SK-N-SH treated with all-trans-retinoic acid at 6 μM for 48 hours (cell line): ENCODE measurements at regions not wholly inside any gene's neighbourhood (a gene's known extent, or its start where the extent isn't known, plus 50 kb on each side); places are given as distances from the start of the nearest gene placed in this dataset.

Source experiments
- ATAC-seq: fragments of 200-7000 bp; cut with Tn5 transposase; 3 replicates; pipeline ENCODE4 v1.9.1; 2020; ENCODE audit warnings: mild to moderate bottlenecking, moderate library complexity
- BACH2 ChIP-seq: fragments of 250-450 bp; sonication (Bioruptor Pico); IDR thresholded peaks from 2 replicates; pipeline ENCODE4 v1.9.0; 2021; ENCODE audit warnings: mild to moderate bottlenecking, borderline replicate concordance
- CSDC2 ChIP-seq: fragments of 250-450 bp; sonication (Bioruptor Pico); IDR thresholded peaks from 2 replicates; pipeline ENCODE4 v1.5.0; 2020; ENCODE audit warnings: mild to moderate bottlenecking, moderate library complexity
- ESRRG ChIP-seq: fragments of 250-450 bp; sonication (Bioruptor Pico); IDR thresholded peaks from 2 replicates; pipeline ENCODE4 v1.6.1; 2021; ENCODE audit warnings: mild to moderate bottlenecking
- ISL1 ChIP-seq: fragments of 250-450 bp; sonication (Bioruptor Pico); IDR thresholded peaks from 2 replicates; pipeline ENCODE4 v2.1.2; 2022; ENCODE audit warnings: mild to moderate bottlenecking, moderate library complexity
- PATZ1 ChIP-seq: fragments of 250-450 bp; sonication (Bioruptor Pico); IDR thresholded peaks from 2 replicates; pipeline ENCODE4 v1.8.0; 2020; ENCODE audit warnings: mild to moderate bottlenecking, moderate library complexity, borderline replicate concordance
- PPARA ChIP-seq: fragments of 250-450 bp; sonication (Bioruptor Pico); IDR thresholded peaks from 2 replicates; pipeline ENCODE4 v1.5.0; 2020; ENCODE audit warnings: mild to moderate bottlenecking, borderline replicate concordance
- SNAI2 ChIP-seq: fragments of 250-450 bp; sonication (Bioruptor Pico); IDR thresholded peaks from 2 replicates; pipeline ENCODE4 v1.5.0; 2020; ENCODE audit warnings: mild to moderate bottlenecking, moderate library complexity
- TCF4 ChIP-seq: fragments of 250-450 bp; sonication (Bioruptor Pico); IDR thresholded peaks from 2 replicates; pipeline ENCODE4 v1.8.0; 2021; ENCODE audit warnings: mild to moderate bottlenecking, moderate library complexity, borderline replicate concordance
- TOX ChIP-seq: fragments of 250-450 bp; sonication (Bioruptor Pico); IDR thresholded peaks from 2 replicates; pipeline ENCODE4 v1.8.0; 2021; ENCODE audit warnings: mild to moderate bottlenecking, moderate library complexity, borderline replicate concordance
- ZFP3 ChIP-seq: fragments of 250-450 bp; sonication (Bioruptor Pico); IDR thresholded peaks from 2 replicates; pipeline ENCODE4 v1.5.0; 2020; ENCODE audit warnings: mild to moderate bottlenecking, moderate library complexity
- ZFP30 ChIP-seq: fragments of 450-650 bp; formaldehyde crosslinking; IDR thresholded peaks from 2 replicates; pipeline ENCODE4 v1.5.0; 2022; ENCODE audit warnings: mild to moderate bottlenecking, moderate library complexity
- ZNF565 ChIP-seq: fragments of 450-650 bp; formaldehyde crosslinking; conservative IDR thresholded peaks from 2 replicates; pipeline ENCODE4 v1.5.0; 2020; ENCODE audit warnings: low read depth, mild to moderate bottlenecking, moderate library complexity
- ZNF70 ChIP-seq: fragments of 450-650 bp; formaldehyde crosslinking; IDR thresholded peaks from 2 replicates; pipeline ENCODE4 v1.5.0; 2020; ENCODE audit warnings: mild to moderate bottlenecking, moderate library complexity
- ZNF8 ChIP-seq: fragments of 450-650 bp; formaldehyde crosslinking; IDR thresholded peaks from 2 replicates; pipeline ENCODE4 v1.5.0; 2020; ENCODE audit warnings: mild to moderate bottlenecking, moderate library complexity
- TF ChIP-seq, protein P1 (sequence below): fragments of 250-450 bp; sonication (Bioruptor Pico); IDR thresholded peaks from 2 replicates; pipeline ENCODE4 v1.5.1; 2021; ENCODE audit warnings: mild to moderate bottlenecking, moderate library complexity
- TF ChIP-seq, protein P2 (sequence below): fragments of 250-450 bp; sonication (Bioruptor Pico); IDR thresholded peaks from 2 replicates; pipeline ENCODE4 v1.5.1; 2020; ENCODE audit warnings: low read depth, mild to moderate bottlenecking, moderate library complexity
- TF ChIP-seq, protein P3 (sequence below): fragments of 250-450 bp; sonication (Bioruptor Pico); IDR thresholded peaks from 2 replicates; pipeline ENCODE4 v1.5.0; 2020; ENCODE audit warnings: mild to moderate bottlenecking, moderate library complexity
- TF ChIP-seq, protein P4 (sequence below): fragments of 250-450 bp; sonication (Bioruptor Pico); IDR thresholded peaks from 2 replicates; pipeline ENCODE4 v1.8.0; 2021; ENCODE audit warnings: low read depth, mild to moderate bottlenecking, moderate library complexity, borderline replicate concordance

DNA sequence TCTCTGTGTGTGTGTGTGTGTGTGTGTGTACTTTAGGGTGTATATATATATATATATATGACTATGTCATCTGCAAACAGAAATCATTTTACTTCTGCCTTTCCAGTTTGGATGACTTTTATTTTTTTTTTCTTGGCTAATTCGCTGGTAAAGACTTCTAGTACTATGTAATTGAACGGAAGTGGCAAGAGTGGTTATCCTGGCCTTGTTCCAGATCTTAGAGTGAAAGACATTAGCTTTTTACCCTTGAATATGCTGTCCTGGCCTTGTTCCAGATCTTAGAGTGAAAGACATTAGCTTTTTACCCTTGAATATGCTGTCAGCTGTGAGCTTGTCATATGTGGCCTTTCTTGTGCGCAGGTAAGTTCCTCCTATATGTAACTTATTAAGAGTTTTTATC, 72.7 kb upstream of the MYOCD start:
- ATAC-seq: no peak
- TF ChIP-seq, protein P1, sequence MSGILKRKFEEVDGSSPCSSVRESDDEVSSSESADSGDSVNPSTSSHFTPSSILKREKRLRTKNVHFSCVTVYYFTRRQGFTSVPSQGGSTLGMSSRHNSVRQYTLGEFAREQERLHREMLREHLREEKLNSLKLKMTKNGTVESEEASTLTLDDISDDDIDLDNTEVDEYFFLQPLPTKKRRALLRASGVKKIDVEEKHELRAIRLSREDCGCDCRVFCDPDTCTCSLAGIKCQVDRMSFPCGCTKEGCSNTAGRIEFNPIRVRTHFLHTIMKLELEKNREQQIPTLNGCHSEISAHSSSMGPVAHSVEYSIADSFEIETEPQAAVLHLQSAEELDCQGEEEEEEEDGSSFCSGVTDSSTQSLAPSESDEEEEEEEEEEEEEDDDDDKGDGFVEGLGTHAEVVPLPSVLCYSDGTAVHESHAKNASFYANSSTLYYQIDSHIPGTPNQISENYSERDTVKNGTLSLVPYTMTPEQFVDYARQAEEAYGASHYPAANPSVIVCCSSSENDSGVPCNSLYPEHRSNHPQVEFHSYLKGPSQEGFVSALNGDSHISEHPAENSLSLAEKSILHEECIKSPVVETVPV (CRISPR knock-in tag): no peak
- no peak for TF ChIP-seq ZFP30 (CRISPR knock-in tag)
- TF ChIP-seq ZFP3 (CRISPR knock-in tag): no peak

GRCh38 chr17:12596961-12597360, 68.7 kb upstream of the MYOCD start:
- TF ChIP-seq ZFP30 (CRISPR knock-in tag) (no peak), ZNF8 (CRISPR knock-in tag) (no peak), PATZ1 (CRISPR knock-in tag) (no peak), TOX (CRISPR knock-in tag) (no peak), ZNF565 (CRISPR knock-in tag) (no peak)
- TF ChIP-seq, protein P1 (CRISPR knock-in tag): no peak
- TF ChIP-seq, protein P2, sequence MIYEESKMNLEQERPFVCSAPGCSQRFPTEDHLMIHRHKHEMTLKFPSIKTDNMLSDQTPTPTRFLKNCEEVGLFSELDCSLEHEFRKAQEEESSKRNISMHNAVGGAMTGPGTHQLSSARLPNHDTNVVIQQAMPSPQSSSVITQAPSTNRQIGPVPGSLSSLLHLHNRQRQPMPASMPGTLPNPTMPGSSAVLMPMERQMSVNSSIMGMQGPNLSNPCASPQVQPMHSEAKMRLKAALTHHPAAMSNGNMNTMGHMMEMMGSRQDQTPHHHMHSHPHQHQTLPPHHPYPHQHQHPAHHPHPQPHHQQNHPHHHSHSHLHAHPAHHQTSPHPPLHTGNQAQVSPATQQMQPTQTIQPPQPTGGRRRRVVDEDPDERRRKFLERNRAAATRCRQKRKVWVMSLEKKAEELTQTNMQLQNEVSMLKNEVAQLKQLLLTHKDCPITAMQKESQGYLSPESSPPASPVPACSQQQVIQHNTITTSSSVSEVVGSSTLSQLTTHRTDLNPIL (CRISPR knock-in tag): no peak
- no peak for ATAC-seq

DNA sequence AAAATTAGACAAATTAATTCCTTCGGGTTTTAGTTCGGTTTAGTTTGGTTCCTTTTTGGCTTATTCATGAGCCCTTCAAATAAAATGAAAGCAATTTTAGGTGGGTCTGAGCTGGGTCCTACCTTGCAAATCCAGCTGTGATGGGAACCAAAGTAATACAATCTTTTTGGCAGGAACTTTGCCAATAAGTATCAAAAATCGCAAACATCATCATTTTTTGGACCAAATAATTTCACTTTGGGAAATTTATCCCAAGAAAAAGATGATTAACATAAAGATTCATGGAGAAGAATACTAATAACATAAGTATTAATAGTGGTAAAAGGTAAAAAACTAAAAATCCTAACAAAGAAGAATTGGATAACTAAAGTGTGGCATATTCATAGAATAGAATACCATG, 67.8 kb upstream of the MYOCD start:
- ATAC-seq: no peak
- TF ChIP-seq ESRRG (CRISPR knock-in tag) (no peak), ZNF70 (CRISPR knock-in tag) (no peak), TCF4 (no peak), ZNF565 (CRISPR knock-in tag) (no peak), ZFP3 (CRISPR knock-in tag) (no peak), ISL1 (CRISPR knock-in tag) (no peak), ZFP30 (CRISPR knock-in tag) (no peak), BACH2 (CRISPR knock-in tag) (no peak), SNAI2 (no peak), PPARA (CRISPR knock-in tag) (no peak), CSDC2 (CRISPR knock-in tag) (no peak)
- TF ChIP-seq, protein P3, sequence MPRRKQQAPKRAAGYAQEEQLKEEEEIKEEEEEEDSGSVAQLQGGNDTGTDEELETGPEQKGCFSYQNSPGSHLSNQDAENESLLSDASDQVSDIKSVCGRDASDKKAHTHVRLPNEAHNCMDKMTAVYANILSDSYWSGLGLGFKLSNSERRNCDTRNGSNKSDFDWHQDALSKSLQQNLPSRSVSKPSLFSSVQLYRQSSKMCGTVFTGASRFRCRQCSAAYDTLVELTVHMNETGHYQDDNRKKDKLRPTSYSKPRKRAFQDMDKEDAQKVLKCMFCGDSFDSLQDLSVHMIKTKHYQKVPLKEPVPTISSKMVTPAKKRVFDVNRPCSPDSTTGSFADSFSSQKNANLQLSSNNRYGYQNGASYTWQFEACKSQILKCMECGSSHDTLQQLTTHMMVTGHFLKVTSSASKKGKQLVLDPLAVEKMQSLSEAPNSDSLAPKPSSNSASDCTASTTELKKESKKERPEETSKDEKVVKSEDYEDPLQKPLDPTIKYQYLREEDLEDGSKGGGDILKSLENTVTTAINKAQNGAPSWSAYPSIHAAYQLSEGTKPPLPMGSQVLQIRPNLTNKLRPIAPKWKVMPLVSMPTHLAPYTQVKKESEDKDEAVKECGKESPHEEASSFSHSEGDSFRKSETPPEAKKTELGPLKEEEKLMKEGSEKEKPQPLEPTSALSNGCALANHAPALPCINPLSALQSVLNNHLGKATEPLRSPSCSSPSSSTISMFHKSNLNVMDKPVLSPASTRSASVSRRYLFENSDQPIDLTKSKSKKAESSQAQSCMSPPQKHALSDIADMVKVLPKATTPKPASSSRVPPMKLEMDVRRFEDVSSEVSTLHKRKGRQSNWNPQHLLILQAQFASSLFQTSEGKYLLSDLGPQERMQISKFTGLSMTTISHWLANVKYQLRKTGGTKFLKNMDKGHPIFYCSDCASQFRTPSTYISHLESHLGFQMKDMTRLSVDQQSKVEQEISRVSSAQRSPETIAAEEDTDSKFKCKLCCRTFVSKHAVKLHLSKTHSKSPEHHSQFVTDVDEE: no peak
- TF ChIP-seq, protein P1 (CRISPR knock-in tag): no peak
- TF ChIP-seq, protein P4, sequence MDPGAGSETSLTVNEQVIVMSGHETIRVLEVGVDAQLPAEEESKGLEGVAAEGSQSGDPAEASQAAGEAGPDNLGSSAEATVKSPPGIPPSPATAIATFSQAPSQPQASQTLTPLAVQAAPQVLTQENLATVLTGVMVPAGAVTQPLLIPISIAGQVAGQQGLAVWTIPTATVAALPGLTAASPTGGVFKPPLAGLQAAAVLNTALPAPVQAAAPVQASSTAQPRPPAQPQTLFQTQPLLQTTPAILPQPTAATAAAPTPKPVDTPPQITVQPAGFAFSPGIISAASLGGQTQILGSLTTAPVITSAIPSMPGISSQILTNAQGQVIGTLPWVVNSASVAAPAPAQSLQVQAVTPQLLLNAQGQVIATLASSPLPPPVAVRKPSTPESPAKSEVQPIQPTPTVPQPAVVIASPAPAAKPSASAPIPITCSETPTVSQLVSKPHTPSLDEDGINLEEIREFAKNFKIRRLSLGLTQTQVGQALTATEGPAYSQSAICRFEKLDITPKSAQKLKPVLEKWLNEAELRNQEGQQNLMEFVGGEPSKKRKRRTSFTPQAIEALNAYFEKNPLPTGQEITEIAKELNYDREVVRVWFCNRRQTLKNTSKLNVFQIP: no peak
- TF ChIP-seq, protein P2 (CRISPR knock-in tag): no peak
- TF ChIP-seq, all 23 proteins: peak for 0
